GM19238 (cell line): ENCODE measurements at regions not wholly inside any gene's neighbourhood (a gene's known extent, or its start where the extent isn't known, plus 50 kb on each side); places are given as distances from the start of the nearest gene placed in this dataset.

Experiments used
- DNase-seq: peaks from one replicate; pipeline ENCODE4 v3.0.0; 2011; ENCODE audit warnings: low spot score; ENCODE audit not compliant: insufficient read length

GRCh38 chr12:90045559-90045958 is 336.9 kb upstream of the ATP2B1 start:
- DNase-seq: no peak

- DNase-seq: no peak
These were observed 335.4 kb upstream of the ATP2B1 start for GRCh38 chr12:90044069-90044468.

- no peak for DNase-seq
These were observed 334.4 kb upstream of the ATP2B1 start for GRCh38 chr12:90042920-90043641.

GRCh38 chr12:90038289-90038688 is 329.7 kb upstream of the ATP2B1 start:
- DNase-seq: no peak

DNA sequence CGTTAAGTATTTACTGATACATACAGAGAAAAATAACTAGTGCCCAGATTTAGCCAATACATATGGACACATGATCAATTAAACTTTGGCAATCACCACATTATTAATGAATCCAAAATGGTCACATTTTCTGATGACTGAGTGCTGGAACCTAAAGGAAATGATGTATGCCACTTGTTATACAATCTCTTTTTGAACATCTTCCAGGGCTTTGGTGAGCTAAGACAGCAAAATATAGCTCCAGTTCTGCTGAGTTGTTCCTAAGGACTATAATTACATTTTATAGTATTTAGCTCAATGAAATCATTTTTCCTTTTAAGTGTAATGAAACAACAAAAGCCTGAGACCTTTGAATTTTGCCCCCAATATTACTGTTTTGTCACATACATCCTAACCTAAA is 329.1 kb upstream of the ATP2B1 start:
- no peak for DNase-seq

GRCh38 chr12:90036637-90037036 is 328.0 kb upstream of the ATP2B1 start:
- no peak for DNase-seq

GRCh38 chr12:90030726-90031125 is 322.1 kb upstream of the ATP2B1 start:
- no peak for DNase-seq

DNA sequence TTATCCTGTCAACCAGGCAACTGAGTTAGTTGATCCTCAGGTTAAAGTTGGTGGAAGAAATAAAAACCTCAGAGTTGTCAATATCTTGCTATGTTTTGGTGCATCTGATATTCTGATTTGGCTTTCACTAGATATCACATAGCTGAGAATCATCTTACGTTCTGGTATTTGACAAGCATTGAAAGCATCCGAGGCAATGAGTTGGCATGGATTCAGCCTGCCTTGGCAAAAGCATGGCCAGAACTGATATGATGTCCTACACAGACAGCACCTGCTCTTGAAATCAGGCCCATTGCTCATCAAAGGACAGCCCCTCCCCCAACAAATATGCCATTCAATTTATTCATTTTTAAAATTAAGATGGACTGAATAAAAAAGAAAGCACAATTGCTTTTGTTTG is 320.7 kb upstream of the ATP2B1 start:
- DNase-seq: no peak

GRCh38 chr12:90028635-90029051 is 320.0 kb upstream of the ATP2B1 start:
- DNase-seq: no peak

DNA sequence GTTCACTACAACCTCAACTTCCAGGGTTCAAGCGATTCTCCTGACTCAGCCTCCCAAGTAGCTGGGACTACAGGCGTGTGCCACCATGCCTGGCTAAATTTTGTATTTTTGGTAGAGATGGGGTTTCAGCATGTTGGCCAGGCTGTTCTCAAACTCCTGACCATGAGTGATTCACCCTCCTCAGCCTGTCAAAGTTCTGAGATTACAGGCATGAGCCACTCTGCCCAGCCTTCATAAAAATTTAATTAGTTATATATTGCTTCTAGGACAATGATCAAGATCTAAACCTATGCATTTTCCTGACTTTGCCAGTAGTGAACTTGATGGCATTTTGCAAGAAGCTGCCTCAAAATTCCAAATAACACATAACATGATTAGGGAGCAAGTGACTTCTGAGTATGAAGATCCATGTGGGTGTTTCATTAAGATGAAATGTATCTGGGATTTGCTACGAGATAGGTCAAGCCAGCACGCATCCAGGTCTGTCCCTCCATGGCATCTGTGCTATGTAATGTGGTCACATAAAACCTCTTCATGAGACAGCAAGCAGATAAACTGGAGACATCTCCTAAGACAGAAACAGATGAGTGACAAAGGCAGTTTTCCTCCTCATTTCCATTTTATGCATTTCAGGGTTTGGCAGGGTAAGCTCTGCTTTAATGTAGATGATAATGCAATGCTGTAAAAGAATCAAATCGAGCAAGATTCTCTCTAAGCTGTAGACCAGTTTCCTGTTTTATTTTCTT is 319.4 kb upstream of the ATP2B1 start:
- DNase-seq: no peak

GRCh38 chr12:90027041-90027440 is 318.4 kb upstream of the ATP2B1 start:
- DNase-seq: no peak

GRCh38 chr12:90026516-90026915 is 317.9 kb upstream of the ATP2B1 start:
- no peak for DNase-seq

- no peak for DNase-seq
These were observed 315.6 kb upstream of the ATP2B1 start for GRCh38 chr12:90024262-90024661.

DNA sequence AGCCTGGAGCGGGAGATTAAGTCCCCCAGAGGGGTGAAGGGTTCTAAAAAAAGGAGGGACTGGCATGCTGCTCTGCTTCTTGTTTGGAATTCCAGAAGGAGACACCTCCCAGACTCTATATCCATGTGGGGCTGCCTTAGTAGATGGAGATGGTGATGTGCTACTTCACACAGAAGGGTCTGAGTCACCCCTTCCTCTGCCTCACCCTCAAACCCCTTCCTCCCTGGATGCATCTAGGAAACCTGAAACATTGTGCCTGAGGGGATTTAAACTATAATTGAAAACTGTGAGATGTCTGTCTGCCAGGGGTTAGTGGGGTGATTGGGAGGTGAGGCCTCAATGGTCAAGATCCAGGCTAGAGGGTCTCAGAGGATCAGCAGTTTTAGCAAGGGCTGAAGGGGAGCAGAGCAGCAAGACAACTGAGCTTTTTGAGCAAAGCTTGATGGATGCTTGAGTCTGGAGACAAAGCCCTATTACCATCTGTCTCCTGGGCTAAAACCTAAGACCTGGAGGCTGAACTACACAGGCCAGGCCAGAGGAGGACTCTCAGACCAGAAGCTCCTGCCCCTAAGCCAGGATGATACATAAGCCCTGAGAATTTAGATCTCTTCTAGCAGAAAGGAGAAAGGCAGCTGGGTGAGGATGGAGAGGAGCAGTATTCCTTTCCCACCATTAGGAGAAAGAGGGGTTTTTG is 314.7 kb upstream of the ATP2B1 start:
- no peak for DNase-seq

DNA sequence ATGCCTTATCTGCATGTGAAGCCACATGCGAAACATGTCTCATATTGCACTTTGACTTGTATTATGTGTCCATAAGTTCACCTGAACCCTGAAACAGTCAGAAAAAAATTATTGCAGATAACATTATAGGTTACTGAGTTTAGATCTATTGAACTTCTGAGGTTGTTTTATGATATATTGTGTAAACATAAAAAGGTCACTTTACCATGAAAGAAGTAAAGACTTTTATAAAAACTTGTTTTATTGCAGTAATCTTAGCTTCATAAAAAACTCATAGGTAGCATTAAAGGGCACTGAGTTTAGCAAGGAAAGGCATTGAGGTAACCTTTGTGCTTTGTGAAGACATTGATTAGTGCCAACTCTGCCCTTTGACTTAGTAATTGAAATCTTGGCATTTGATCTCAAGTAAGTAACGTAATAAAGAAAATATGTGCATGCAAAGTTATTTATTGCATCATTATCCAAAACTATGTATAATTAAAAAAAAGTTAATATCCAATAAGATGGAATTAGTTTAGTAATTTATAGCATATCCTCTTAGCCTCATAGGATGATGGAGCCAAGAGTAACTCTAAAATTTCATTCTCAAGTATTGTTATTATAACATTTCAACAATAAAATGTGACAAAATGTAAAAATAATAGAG is 313.3 kb upstream of the ATP2B1 start:
- no peak for DNase-seq

DNA sequence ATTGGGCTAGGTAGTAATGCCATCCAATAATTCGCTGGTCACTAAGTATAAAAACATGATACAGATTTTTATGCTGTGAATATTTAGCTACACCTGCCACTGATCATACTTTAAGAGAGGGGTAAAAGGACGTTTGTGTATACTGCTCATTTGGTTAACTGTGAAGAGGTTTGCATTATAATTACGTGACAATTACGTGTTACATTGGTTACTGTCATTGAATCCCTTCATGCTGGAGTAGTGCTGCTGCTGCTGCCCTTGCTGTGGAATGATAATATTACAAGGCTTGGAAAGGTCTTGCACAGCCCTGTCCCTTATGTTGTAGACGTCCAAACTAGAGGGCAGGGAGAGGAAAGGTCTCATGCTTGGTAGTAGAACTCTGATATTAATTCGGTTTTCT is 312.2 kb upstream of the ATP2B1 start:
- no peak for DNase-seq

DNA sequence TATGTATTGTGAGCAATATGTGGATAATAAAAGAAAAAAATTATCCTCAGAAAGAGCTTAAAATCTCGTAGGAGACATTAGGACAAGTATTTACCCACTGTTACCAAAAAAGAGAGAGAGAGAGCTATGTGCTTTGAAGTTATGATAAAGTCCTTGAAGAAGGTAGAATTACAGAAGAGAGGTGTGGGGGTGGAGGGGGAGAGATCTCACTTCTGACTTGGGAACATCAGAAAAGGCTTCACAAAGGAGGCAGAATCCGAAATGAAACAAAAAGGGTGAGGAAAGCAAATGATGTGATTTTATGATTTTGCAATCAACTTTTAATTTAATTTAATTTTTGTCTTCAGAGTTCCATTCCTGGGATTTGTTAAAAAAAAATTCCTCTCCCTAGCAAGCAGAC is 311.8 kb upstream of the ATP2B1 start:
- DNase-seq: no peak

- DNase-seq: no peak
These were observed 311.4 kb upstream of the ATP2B1 start for GRCh38 chr12:90020014-90020413.

GRCh38 chr12:90017316-90017715 is 308.7 kb upstream of the ATP2B1 start:
- DNase-seq: no peak

DNA sequence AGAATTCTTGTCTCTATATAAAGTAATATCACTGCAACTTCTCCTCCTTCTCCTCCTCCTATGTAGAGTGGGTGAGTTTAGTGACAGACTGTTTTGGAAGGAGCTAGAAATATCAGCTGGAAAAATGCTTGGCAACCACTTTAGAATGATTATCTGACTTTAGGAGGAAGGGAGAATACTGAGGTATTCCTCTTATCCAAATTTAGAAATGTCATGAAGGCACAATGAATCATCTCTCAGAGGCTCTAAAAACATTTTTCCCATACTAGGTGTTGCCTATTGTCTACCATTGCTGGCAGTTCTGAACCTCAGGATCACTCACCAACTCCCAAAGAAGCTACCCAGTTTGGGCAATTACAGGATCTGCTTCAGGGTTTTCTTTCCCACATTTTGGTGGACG is 306.6 kb upstream of the ATP2B1 start:
- DNase-seq: no peak

DNA sequence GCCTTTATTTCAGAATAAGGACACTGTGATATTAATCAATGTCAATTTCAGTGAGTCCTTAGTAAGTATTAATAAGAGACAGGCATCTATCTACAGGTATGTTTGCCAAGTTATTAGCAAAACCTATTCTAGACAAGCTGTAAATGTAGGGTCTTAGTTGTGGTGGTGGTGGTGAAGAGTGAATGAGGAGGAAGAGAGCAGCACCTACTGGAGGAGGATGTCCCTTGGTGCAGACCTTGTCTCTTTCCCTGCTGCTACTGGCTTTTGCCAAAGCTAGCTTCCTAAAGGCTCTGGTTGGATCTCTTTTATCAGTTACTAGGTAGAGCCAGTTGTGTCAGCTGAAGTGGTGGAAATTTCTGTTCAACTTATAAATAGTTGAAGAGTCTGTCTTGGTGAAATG is 304.8 kb upstream of the ATP2B1 start:
- no peak for DNase-seq

GRCh38 chr12:90010089-90010488 is 301.5 kb upstream of the ATP2B1 start:
- DNase-seq: no peak
